HEK293T (cell line): ENCODE measurements at regions not wholly inside any gene's neighbourhood (a gene's known extent, or its start where the extent isn't known, plus 50 kb on each side); places are given as distances from the start of the nearest gene placed in this dataset.

Source experiments
- CTCF ChIA-PET: fragments of 350-600 bp; formaldehyde crosslinking; extraction: SDS; loops from one replicate; lab custom pipeline; 2021; ENCODE audit warnings: antibody characterized with exemption, inconsistent platforms; lab: Yijun Ruan, JAX
- POLR2A ChIA-PET: fragments of 350-600 bp; formaldehyde crosslinking; extraction: SDS; loops from one replicate; lab custom pipeline; 2020; ENCODE audit warnings: antibody characterized with exemption, inconsistent platforms; lab: Yijun Ruan, JAX
- DNase-seq: peaks from one replicate; pipeline ENCODE4 v3.0.0; 2012; ENCODE audit warnings: mixed read lengths; ENCODE audit errors: extremely low spot score
- ARNT ChIP-seq: fragments of 450-650 bp; IDR thresholded peaks from 2 replicates; pipeline ENCODE4 v1.6.1; 2017; ENCODE audit warnings: mild to moderate bottlenecking
- BHLHE40 ChIP-seq: fragments of 450-650 bp; IDR thresholded peaks from 2 replicates; pipeline ENCODE4 v1.6.1; 2016; ENCODE audit warnings: mild to moderate bottlenecking, moderate library complexity, borderline replicate concordance
- CTBP1 ChIP-seq: fragments of 450-650 bp; IDR thresholded peaks from 2 replicates; pipeline ENCODE4 v1.6.1; 2016; ENCODE audit warnings: borderline replicate concordance
- ELF4 ChIP-seq: fragments of 450-650 bp; IDR thresholded peaks from 2 replicates; pipeline ENCODE4 v1.6.1; 2017; ENCODE audit warnings: antibody characterized with exemption
- FOXA1 ChIP-seq: fragments of 450-650 bp; IDR thresholded peaks from 2 replicates; pipeline ENCODE4 v1.6.1; 2016; ENCODE audit warnings: mild to moderate bottlenecking
- FOXK2 ChIP-seq: fragments of 450-650 bp; IDR thresholded peaks from 2 replicates; pipeline ENCODE4 v1.6.1; 2016; ENCODE audit warnings: mild to moderate bottlenecking
- FOXM1 ChIP-seq: fragments of 450-650 bp; IDR thresholded peaks from 2 replicates; pipeline ENCODE4 v1.6.1; 2017; ENCODE audit warnings: mild to moderate bottlenecking, borderline replicate concordance
- HDGF ChIP-seq: fragments of 450-650 bp; IDR thresholded peaks from 2 replicates; pipeline ENCODE4 v1.6.1; 2017; ENCODE audit warnings: antibody characterized with exemption, borderline replicate concordance
- L3MBTL2 ChIP-seq: fragments of 450-650 bp; conservative IDR thresholded peaks from 2 replicates; pipeline ENCODE4 v1.6.1; 2016; ENCODE audit warnings: mild to moderate bottlenecking
- LEF1 ChIP-seq: fragments of 450-650 bp; IDR thresholded peaks from 2 replicates; pipeline ENCODE4 v1.6.1; 2017; ENCODE audit warnings: mild to moderate bottlenecking, borderline replicate concordance
- NFRKB ChIP-seq: fragments of 450-650 bp; IDR thresholded peaks from 2 replicates; pipeline ENCODE4 v1.6.1; 2016; ENCODE audit warnings: mild to moderate bottlenecking, moderate library complexity
- SP1 ChIP-seq: fragments of 450-650 bp; IDR thresholded peaks from 2 replicates; pipeline ENCODE4 v1.6.1; 2017
- SUZ12 ChIP-seq: fragments of 450-650 bp; IDR thresholded peaks from 2 replicates; pipeline ENCODE4 v1.6.1; 2016; ENCODE audit warnings: mild to moderate bottlenecking
- TARDBP ChIP-seq: fragments of 450-650 bp; IDR thresholded peaks from 2 replicates; pipeline ENCODE4 v1.6.1; 2016
- ZNF384 ChIP-seq: fragments of 450-650 bp; IDR thresholded peaks from 2 replicates; pipeline ENCODE4 v1.6.1; 2016
- TF ChIP-seq, protein P1 (sequence below): fragments of 450-650 bp; IDR thresholded peaks from 2 replicates; pipeline ENCODE4 v1.6.1; 2016

DNA sequence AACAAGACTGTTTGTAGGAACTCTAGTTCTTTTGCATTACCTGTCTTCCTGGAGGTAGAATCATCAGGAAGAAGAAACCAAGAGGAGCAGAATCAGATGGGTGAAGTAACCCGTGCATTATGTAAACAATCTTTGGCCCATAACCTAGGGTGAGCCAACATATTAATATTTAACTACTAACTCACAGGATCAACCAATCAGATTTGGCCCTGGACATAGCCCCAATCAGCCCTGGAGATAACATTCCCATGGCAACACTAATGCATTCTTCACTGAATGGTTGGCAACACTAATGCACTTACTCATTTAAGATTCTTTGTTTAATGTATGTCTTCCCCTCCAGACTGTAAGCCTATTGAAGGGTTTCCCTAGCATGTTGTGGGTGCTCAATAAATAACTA is 72.0 kb upstream of the CTAGE1 start:
- CTCF ChIA-PET = interaction anchor here (1.2 to 1.5 kb wide), 2 partner anchors 67 to 73 kb away, joined by 3 to 4 read pairs; no protein-coding TSS in a partner anchor
- POLR2A ChIA-PET = interaction anchor here (1.0 kb wide), 2 partner anchors 18 to 67 kb away, joined by 3 to 4 read pairs; no protein-coding TSS in a partner anchor
- no peak for TF ChIP-seq CTBP1
- no peak for TF ChIP-seq SP1
- DNase-seq = no peak

DNA sequence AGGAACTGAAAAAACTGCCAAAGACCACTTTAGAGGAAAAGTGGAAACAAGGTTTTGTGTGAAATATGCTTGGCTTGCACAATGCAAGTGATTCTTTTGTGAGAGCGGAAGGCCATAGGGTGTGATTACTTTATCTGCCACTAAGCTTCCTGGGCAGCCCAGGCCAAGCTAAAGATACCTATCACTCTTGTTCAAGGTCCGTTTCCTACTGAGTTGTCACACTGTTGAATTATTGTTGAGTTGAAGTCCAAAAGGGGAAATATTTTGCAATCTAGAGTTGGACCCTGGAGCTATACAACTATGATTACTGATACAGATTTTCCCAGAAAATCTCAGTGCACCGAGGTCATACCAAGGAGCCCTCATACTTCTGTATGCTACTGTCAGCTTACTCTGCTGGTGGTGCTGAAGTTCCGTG is 72.7 kb upstream of the CTAGE1 start:
- no peak for DNase-seq
- ChIA-PET POLR2A (interaction anchor here (1.0 kb wide), 2 partner anchors 19 to 66 kb away, joined by 3 to 4 read pairs; no protein-coding TSS in a partner anchor), CTCF (interaction anchor here (0.7 to 1.5 kb wide), 3 partner anchors 13 to 72 kb away, joined by 3 to 4 read pairs (median 3); no protein-coding TSS in a partner anchor)
- TF ChIP-seq HDGF = no peak
- TF ChIP-seq, protein P1, sequence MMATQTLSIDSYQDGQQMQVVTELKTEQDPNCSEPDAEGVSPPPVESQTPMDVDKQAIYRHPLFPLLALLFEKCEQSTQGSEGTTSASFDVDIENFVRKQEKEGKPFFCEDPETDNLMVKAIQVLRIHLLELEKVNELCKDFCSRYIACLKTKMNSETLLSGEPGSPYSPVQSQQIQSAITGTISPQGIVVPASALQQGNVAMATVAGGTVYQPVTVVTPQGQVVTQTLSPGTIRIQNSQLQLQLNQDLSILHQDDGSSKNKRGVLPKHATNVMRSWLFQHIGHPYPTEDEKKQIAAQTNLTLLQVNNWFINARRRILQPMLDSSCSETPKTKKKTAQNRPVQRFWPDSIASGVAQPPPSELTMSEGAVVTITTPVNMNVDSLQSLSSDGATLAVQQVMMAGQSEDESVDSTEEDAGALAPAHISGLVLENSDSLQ = no peak
- no peak for TF ChIP-seq SUZ12
- TF ChIP-seq L3MBTL2 = no peak
- TF ChIP-seq FOXA1 = no peak
- no peak for TF ChIP-seq SP1
- TF ChIP-seq ARNT = no peak
- TF ChIP-seq TARDBP = no peak
- no peak for TF ChIP-seq FOXK2
- no peak for TF ChIP-seq CTBP1
- no peak for TF ChIP-seq ZNF384

DNA sequence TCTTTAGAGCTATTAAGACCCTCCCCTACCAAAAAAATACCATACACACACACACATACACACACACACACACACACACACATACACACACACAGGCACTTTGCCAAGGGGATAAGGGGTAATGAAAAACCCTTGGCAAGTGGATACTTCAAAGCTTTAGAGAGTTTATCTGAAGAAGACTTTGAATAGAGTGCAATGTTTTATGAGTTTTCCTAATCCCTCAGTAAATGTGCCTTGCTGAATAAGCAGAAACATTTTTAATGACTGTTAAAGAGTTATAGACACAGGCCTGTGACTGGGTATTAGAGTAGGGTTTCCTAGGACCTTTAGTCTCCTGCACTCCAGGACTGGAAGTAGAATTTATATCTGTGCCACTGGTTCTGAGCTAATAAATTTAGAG is 75.5 kb upstream of the CTAGE1 start:
- DNase-seq = no peak
- no peak for TF ChIP-seq ARNT
- TF ChIP-seq CTBP1 = peak; percentile 56; the same call in 1 of the 2 replicates
- ChIA-PET POLR2A (interaction anchor here (0.7 to 2.1 kb wide), 12 partner anchors 10 to 324 kb away, joined by 3 to 9 read pairs (median 4); partner anchors contain the start of gene GATA6), CTCF (interaction anchor here (0.6 to 1.6 kb wide), 8 partner anchors 11 to 100 kb away, joined by 3 to 5 read pairs (median 4); no protein-coding TSS in a partner anchor)

DNA sequence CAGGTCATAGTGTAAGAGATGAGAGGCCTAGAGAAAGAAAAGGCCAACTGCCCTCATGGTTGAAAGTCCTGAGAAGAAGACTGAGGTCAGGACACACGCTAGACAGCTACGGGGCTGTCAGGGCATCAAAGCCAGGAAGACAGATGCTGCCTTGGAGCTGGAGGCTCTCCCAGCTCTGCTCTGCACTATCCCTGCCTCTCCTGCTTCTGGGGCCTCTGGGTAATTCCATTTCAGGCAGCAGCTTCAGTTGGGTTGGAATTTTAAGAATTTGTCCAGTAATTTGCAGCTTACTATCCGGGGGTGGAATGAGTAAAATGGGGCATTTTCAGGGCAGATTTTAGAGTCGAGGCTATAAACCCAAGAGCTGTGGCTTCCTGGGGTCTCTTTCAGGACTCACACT is 76.2 kb upstream of the CTAGE1 start:
- DNase-seq = no peak
- CTCF ChIA-PET = interaction anchor here (1.5 to 1.6 kb wide), 3 partner anchors 12 to 59 kb away, joined by 3 to 5 read pairs (median 4); no protein-coding TSS in a partner anchor
- POLR2A ChIA-PET = interaction anchor here (0.7 to 1.7 kb wide), 9 partner anchors 9 to 325 kb away, joined by 3 to 7 read pairs (median 3); partner anchors contain the start of gene GATA6
- TF ChIP-seq SUZ12 = no peak

DNA sequence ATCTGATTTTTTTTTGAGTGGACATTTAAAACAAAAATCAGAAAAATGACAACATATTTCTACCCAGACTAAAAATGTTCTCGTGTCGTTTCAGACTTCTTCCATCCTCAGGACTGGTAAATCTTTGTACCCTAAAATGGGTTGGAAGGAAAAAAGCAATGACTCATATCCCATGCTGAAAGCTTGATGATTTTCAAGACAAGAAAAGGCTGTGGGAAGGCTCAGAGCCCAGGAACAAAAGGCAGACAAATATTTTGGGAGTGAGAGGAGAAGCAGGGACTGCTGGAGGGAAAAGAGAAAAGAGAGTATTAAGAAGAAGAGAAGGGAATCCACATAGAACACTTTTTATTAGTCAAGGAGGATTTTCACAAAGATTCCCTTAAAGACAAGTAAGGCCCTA is 77.1 kb upstream of the CTAGE1 start:
- ChIA-PET CTCF (interaction anchor here (1.1 kb wide), 1 partner anchor 61 kb away, joined by 5 read pairs; no protein-coding TSS in a partner anchor), POLR2A (interaction anchor here (0.9 to 1.1 kb wide), 2 partner anchors 9 to 29 kb away, joined by 3 read pairs; no protein-coding TSS in a partner anchor)
- TF ChIP-seq FOXA1 = no peak
- no peak for TF ChIP-seq CTBP1
- TF ChIP-seq, protein P1 = no peak
- TF ChIP-seq L3MBTL2 = no peak
- no peak for TF ChIP-seq ELF4
- TF ChIP-seq BHLHE40 = no peak
- TF ChIP-seq NFRKB = no peak
- TF ChIP-seq SP1 = no peak
- TF ChIP-seq LEF1 = no peak
- TF ChIP-seq SUZ12 = no peak
- TF ChIP-seq HDGF = no peak
- no peak for TF ChIP-seq ZNF384
- no peak for TF ChIP-seq FOXM1
- no peak for DNase-seq

DNA sequence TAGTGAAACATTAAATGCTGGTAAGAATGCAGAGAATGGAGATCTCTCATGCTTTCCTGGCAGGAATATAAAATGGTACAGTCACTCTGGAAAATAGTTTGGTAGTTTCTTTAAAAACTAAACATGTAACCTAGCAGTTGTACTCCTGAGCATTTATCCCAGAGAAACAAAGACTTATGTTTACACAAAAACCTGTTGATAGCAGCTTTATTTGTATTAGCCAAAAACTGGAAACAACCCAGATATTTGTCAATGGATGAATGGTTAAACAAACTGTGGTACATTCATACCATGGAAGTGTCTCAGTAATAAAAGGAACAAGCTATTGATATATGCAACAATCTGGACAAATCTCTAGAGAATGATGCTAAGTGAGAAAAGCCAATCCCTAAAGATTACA is 81.7 kb upstream of the CTAGE1 start:
- DNase-seq = no peak
- ChIA-PET POLR2A (no interaction called here), CTCF (no interaction called here)
- no peak for TF ChIP-seq TARDBP
- no peak for TF ChIP-seq FOXK2

DNA sequence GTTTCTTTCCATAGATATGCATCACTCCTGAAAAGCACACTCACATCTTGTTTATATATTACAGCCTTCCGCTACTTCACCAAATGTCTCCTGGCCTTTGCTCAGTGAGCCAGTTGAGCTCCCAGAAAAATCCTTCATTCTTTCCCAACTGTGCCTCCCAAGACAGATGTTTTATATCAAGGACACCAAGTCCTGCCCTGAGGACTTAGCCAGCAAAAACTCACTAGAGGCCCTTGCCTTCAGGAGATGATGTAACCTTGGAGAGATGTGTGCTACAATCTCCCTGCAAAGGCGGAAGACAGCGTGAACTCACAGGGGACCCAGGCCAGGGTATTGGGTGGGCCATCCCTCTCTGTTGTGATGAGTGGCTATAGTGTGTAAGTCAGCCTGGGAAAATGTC is 86.1 kb upstream of the CTAGE1 start:
- POLR2A ChIA-PET = interaction anchor here (0.9 to 1.8 kb wide), 2 partner anchors 9 to 10 kb away, joined by 3 to 7 read pairs; no protein-coding TSS in a partner anchor
- CTCF ChIA-PET = interaction anchor here (1.2 kb wide), 2 partner anchors 11 to 13 kb away, joined by 3 to 4 read pairs; no protein-coding TSS in a partner anchor
- no peak for DNase-seq
- TF ChIP-seq BHLHE40 (no peak), ELF4 (no peak), SP1 (no peak), NFRKB (no peak), FOXK2 (no peak), LEF1 (no peak), FOXA1 (no peak), TARDBP (no peak), SUZ12 (no peak), FOXM1 (no peak), ARNT (no peak), HDGF (no peak), CTBP1 (no peak), ZNF384 (no peak), L3MBTL2 (no peak)
- TF ChIP-seq, protein P1 = no peak
